Pulmonary artery endothelial cell (primary cell): ENCODE measurements at regions not wholly inside any gene's neighbourhood (a gene's known extent, or its start where the extent isn't known, plus 50 kb on each side); places are given as distances from the start of the nearest gene placed in this dataset.

Source experiments
- DNase-seq: peaks from one replicate; pipeline ENCODE4 v3.0.0-alpha.2; 2011; ENCODE audit warnings: low read depth, low spot score

- DNase-seq, result no peak
Measured at GRCh38 chr2:204225671-204226073, 289.1 kb downstream of the ICOS start.

- no peak for DNase-seq
Measured at GRCh38 chr2:204226305-204226880, 289.8 kb downstream of the ICOS start.

GRCh38 chr2:204228169-204228886, 291.8 kb downstream of the ICOS start:
- no peak for DNase-seq

- DNase-seq, result no peak
Measured at GRCh38 chr2:204234248-204234647, 297.7 kb downstream of the ICOS start.

GRCh38 chr2:204234879-204235278, 298.3 kb downstream of the ICOS start:
- no peak for DNase-seq

- DNase-seq, result no peak
Measured at GRCh38 chr2:204237416-204237815, 300.9 kb downstream of the ICOS start.

- no peak for DNase-seq
Measured at GRCh38 chr2:204239411-204240165, 303.0 kb downstream of the ICOS start.

- DNase-seq, result no peak
Measured at GRCh38 chr2:204240961-204241360, 304.3 kb upstream of the PARD3B start.

- DNase-seq, result no peak
Measured at GRCh38 chr2:204249437-204249836, 295.8 kb upstream of the PARD3B start.

- DNase-seq, result no peak
Measured at GRCh38 chr2:204250692-204251091, 294.6 kb upstream of the PARD3B start.

- no peak for DNase-seq
Measured at GRCh38 chr2:204251158-204251997, 293.9 kb upstream of the PARD3B start.

GRCh38 chr2:204251998-204252376, 293.3 kb upstream of the PARD3B start:
- DNase-seq, result no peak

GRCh38 chr2:204255071-204255470, 290.2 kb upstream of the PARD3B start:
- DNase-seq, result no peak

- no peak for DNase-seq
Measured at GRCh38 chr2:204255526-204255925, 289.7 kb upstream of the PARD3B start.

GRCh38 chr2:204257781-204258180, 287.5 kb upstream of the PARD3B start:
- no peak for DNase-seq

GRCh38 chr2:204258890-204259289, 286.4 kb upstream of the PARD3B start:
- DNase-seq, result no peak

GRCh38 chr2:204260162-204260877, 285.0 kb upstream of the PARD3B start:
- DNase-seq, result peak; percentile 68

GRCh38 chr2:204260901-204261300, 284.4 kb upstream of the PARD3B start:
- no peak for DNase-seq

GRCh38 chr2:204261846-204262245, 283.4 kb upstream of the PARD3B start:
- DNase-seq, result no peak

- no peak for DNase-seq
Measured at GRCh38 chr2:204264085-204264553, 281.2 kb upstream of the PARD3B start.

GRCh38 chr2:204264621-204265140, 280.6 kb upstream of the PARD3B start:
- DNase-seq, result no peak
